WTC11 (cell line): ENCODE measurements at regions not wholly inside any gene's neighbourhood (a gene's known extent, or its start where the extent isn't known, plus 50 kb on each side); places are given as distances from the start of the nearest gene placed in this dataset.

Experiments used
- ATAC-seq: fragments of 200-7000 bp; cut with Tn5 transposase; 2 replicates; pipeline ENCODE4 v1.10.0; 2021; ENCODE audit warnings: mild to moderate bottlenecking, moderate library complexity
- CTCF ChIA-PET: fragments of 300-600 bp; sonication (Branson Sonifier 250); formaldehyde crosslinking; loops from one replicate; lab custom pipeline; 2021; ENCODE audit warnings: antibody characterized with exemption; lab: Charles Lee
- POLR2A ChIA-PET: fragments of 350-600 bp; sonication (Branson Sonifier 250); formaldehyde crosslinking; loops from one replicate; lab custom pipeline; 2021; ENCODE audit warnings: antibody characterized with exemption; lab: Charles Lee
- DNase-seq: peaks from one replicate; pipeline ENCODE4 v3.0.0; 2021; ENCODE audit warnings: low spot score
- H3K27ac Mint-ChIP-seq: 2 replicates; pipeline ENCODE4 v1.8.0; 2021; ENCODE audit warnings: mixed read lengths
- H3K27me3 Mint-ChIP-seq: 2 replicates; pipeline ENCODE4 v1.8.0; 2021; ENCODE audit warnings: low read depth, mild to moderate bottlenecking, moderate library complexity, mixed read lengths
- H3K36me3 Mint-ChIP-seq: 2 replicates; pipeline ENCODE4 v1.8.0; 2021; ENCODE audit warnings: mixed read lengths
- H3K4me1 Mint-ChIP-seq: 2 replicates; pipeline ENCODE4 v1.8.0; 2022; ENCODE audit warnings: mixed read lengths
- H3K4me3 Mint-ChIP-seq: 2 replicates; pipeline ENCODE4 v1.8.0; 2021; ENCODE audit warnings: mild to moderate bottlenecking, moderate library complexity, mixed read lengths
- H3K9me3 Mint-ChIP-seq: 2 replicates; pipeline ENCODE4 v1.8.0; 2021; ENCODE audit warnings: mixed read lengths
- AFF4 ChIP-seq: sonication (generic); formaldehyde crosslinking; IDR thresholded peaks from 2 replicates; pipeline ENCODE4 v1.8.1; 2023; ENCODE audit warnings: mild to moderate bottlenecking, missing genetic modification reagents, borderline replicate concordance
- CDX4 ChIP-seq: fragments of 250-450 bp; sonication (Bioruptor Pico); IDR thresholded peaks from 2 replicates; pipeline ENCODE4 v1.9.0; 2021; ENCODE audit warnings: moderate library complexity, mild to moderate bottlenecking, inconsistent platforms, borderline replicate concordance
- CTCF ChIP-seq: fragments of 200-600 bp; IDR thresholded peaks from 2 replicates; pipeline ENCODE4 v1.8.0; 2022; ENCODE audit warnings: antibody characterized with exemption
- FOXP1 ChIP-seq: sonication (generic); formaldehyde crosslinking; IDR thresholded peaks from 2 replicates; pipeline ENCODE4 v1.8.0; 2022; ENCODE audit warnings: missing genetic modification reagents, mild to moderate bottlenecking, moderate library complexity, borderline replicate concordance
- HMGA2 ChIP-seq: fragments of 250-450 bp; sonication (Bioruptor Pico); IDR thresholded peaks from 2 replicates; pipeline ENCODE4 v1.4.0; 2021; ENCODE audit warnings: mild to moderate bottlenecking, moderate library complexity
- IRF1 ChIP-seq: sonication (generic); formaldehyde crosslinking; IDR thresholded peaks from 2 replicates; pipeline ENCODE4 v1.8.0; 2023; ENCODE audit warnings: missing genetic modification reagents
- JUN ChIP-seq: sonication (generic); formaldehyde crosslinking; IDR thresholded peaks from 2 replicates; pipeline ENCODE4 v1.8.0; 2023; ENCODE audit warnings: mild to moderate bottlenecking, missing genetic modification reagents
- USF1 ChIP-seq: sonication (generic); formaldehyde crosslinking; IDR thresholded peaks from 2 replicates; pipeline ENCODE4 v1.8.0; 2022; ENCODE audit warnings: mild to moderate bottlenecking, missing genetic modification reagents
- USF2 ChIP-seq: sonication (generic); formaldehyde crosslinking; IDR thresholded peaks from 2 replicates; pipeline ENCODE4 v1.8.1; 2023; ENCODE audit warnings: mild to moderate bottlenecking, missing genetic modification reagents, moderate library complexity
- ZBTB21 ChIP-seq: sonication (generic); formaldehyde crosslinking; IDR thresholded peaks from 2 replicates; pipeline ENCODE4 v1.8.1; 2023; ENCODE audit warnings: mild to moderate bottlenecking, missing genetic modification reagents, borderline replicate concordance
- ZNF138 ChIP-seq: sonication (generic); formaldehyde crosslinking; conservative IDR thresholded peaks from 2 replicates; pipeline ENCODE4 v1.8.1; 2022; ENCODE audit warnings: mild to moderate bottlenecking, moderate library complexity, missing genetic modification reagents
- ZNF263 ChIP-seq: sonication (generic); formaldehyde crosslinking; IDR thresholded peaks from 2 replicates; pipeline ENCODE4 v1.8.1; 2022; ENCODE audit warnings: low read depth, mild to moderate bottlenecking, moderate library complexity, missing genetic modification reagents
- ZNF317 ChIP-seq: sonication (generic); formaldehyde crosslinking; IDR thresholded peaks from 2 replicates; pipeline ENCODE4 v1.8.1; 2023; ENCODE audit warnings: low read depth, mild to moderate bottlenecking, moderate library complexity, missing genetic modification reagents, borderline replicate concordance
- ZNF512 ChIP-seq: sonication (generic); formaldehyde crosslinking; IDR thresholded peaks from 2 replicates; pipeline ENCODE4 v1.8.1; 2022; ENCODE audit warnings: missing genetic modification reagents, borderline replicate concordance
- ZNF671 ChIP-seq: fragments of 250-450 bp; sonication (Bioruptor Pico); IDR thresholded peaks from 2 replicates; pipeline ENCODE4 v1.8.0; 2021; ENCODE audit warnings: mild to moderate bottlenecking
- TF ChIP-seq, protein P1 (sequence below): fragments of 250-450 bp; sonication (Bioruptor Pico); IDR thresholded peaks from 2 replicates; pipeline ENCODE4 v1.9.0; 2021; ENCODE audit warnings: mild to moderate bottlenecking
- TF ChIP-seq, protein P2 (sequence below): sonication (generic); formaldehyde crosslinking; IDR thresholded peaks from 2 replicates; pipeline ENCODE4 v1.8.0; 2023; ENCODE audit warnings: mild to moderate bottlenecking, missing genetic modification reagents

DNA sequence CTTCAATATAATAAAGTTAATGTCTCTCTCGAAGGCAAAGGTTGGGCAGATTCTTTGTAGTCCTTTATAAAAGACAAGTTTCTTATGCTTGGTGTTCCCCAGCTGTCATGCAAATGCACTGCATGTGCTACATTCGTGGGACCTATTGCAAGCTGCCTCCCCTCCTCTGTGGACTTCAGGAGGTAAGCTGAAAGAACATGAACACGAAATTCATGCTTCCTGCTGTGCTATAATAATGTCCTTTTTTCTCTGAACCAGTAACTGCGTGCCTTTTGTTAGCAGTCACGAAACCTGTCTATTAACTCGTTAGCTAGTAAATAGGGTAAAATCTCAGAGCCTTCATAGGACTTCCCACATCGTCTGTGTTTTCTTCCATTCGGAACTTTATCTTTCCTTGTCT is 363.5 kb downstream of the CDH9 start:
- no peak overlapping the region for H3K4me3 Mint-ChIP-seq
- CTCF ChIA-PET: no interaction called here
- POLR2A ChIA-PET: no interaction called here
- H3K27me3 Mint-ChIP-seq: no peaks in the 10 kb centered on the region
- peaks cover 3% of the 10 kb centered on the region; the same call in 1 of the 2 replicates for H3K36me3 Mint-ChIP-seq
- no peaks in the 10 kb centered on the region; the same call in 1 of the 2 replicates for H3K4me1 Mint-ChIP-seq
- TF ChIP-seq, protein P1, sequence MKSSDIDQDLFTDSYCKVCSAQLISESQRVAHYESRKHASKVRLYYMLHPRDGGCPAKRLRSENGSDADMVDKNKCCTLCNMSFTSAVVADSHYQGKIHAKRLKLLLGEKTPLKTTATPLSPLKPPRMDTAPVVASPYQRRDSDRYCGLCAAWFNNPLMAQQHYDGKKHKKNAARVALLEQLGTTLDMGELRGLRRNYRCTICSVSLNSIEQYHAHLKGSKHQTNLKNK (CRISPR knock-in tag): no peak
- no peak for TF ChIP-seq CDX4
- TF ChIP-seq JUN: no peak
- TF ChIP-seq AFF4 (CRISPR knock-in tag): no peak
- TF ChIP-seq CTCF: no peak
- TF ChIP-seq, protein P2, sequence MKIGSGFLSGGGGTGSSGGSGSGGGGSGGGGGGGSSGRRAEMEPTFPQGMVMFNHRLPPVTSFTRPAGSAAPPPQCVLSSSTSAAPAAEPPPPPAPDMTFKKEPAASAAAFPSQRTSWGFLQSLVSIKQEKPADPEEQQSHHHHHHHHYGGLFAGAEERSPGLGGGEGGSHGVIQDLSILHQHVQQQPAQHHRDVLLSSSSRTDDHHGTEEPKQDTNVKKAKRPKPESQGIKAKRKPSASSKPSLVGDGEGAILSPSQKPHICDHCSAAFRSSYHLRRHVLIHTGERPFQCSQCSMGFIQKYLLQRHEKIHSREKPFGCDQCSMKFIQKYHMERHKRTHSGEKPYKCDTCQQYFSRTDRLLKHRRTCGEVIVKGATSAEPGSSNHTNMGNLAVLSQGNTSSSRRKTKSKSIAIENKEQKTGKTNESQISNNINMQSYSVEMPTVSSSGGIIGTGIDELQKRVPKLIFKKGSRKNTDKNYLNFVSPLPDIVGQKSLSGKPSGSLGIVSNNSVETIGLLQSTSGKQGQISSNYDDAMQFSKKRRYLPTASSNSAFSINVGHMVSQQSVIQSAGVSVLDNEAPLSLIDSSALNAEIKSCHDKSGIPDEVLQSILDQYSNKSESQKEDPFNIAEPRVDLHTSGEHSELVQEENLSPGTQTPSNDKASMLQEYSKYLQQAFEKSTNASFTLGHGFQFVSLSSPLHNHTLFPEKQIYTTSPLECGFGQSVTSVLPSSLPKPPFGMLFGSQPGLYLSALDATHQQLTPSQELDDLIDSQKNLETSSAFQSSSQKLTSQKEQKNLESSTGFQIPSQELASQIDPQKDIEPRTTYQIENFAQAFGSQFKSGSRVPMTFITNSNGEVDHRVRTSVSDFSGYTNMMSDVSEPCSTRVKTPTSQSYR: no peak
- TF ChIP-seq IRF1: no peak
- TF ChIP-seq HMGA2 (CRISPR knock-in tag): no peak
- TF ChIP-seq ZNF263 (CRISPR knock-in tag): no peak
- no peak for TF ChIP-seq ZNF138 (CRISPR knock-in tag)
- no peak for TF ChIP-seq USF1 (CRISPR knock-in tag)
- TF ChIP-seq ZNF671 (CRISPR knock-in tag): no peak
- no peak for TF ChIP-seq ZNF512
- TF ChIP-seq USF2 (CRISPR knock-in tag): no peak
- no peak for TF ChIP-seq FOXP1 (CRISPR knock-in tag)
- no peak for TF ChIP-seq ZBTB21 (CRISPR knock-in tag)
- TF ChIP-seq ZNF317 (CRISPR knock-in tag): no peak
- DNase-seq (no peak), ATAC-seq (no peak)
- no peak overlapping the region for H3K27ac Mint-ChIP-seq
- H3K9me3 Mint-ChIP-seq: peaks cover 20% of the 10 kb centered on the region
